ENCODE measurements at regions not wholly inside any gene's neighbourhood (a gene's known extent, or its start where the extent isn't known, plus 50 kb on each side); places are given as distances from the start of the nearest gene placed in this dataset.
"Not testable (repeated sequence)": the region's sequence is repeated elsewhere in the genome, so short reads cannot be mapped to it uniquely, and the experiment has no call there.

- no peak for ATAC-seq
- intact Hi-C loops (cut with DNase I), result no loop called here
Observed at GRCh38 chr20:47885909-47886453, 100.7 kb upstream of the SULF2 start.

GRCh38 chr20:47883940-47884339 lies 98.7 kb upstream of the SULF2 start:
- ATAC-seq; intact Hi-C loops (cut with DNase I): not testable (repeated sequence)

More at GRCh38 chr20:47885909-47886453, 100.7 kb upstream of the SULF2 start:
- DNase-seq, result no peak

GRCh38 chr20:47883186-47883585 lies 97.9 kb upstream of the SULF2 start:
- DNase-seq, result no peak
- no peak for ATAC-seq
- intact Hi-C loops (cut with DNase I), result no loop called here

More at GRCh38 chr20:47883940-47884339, 98.7 kb upstream of the SULF2 start:
- not testable (repeated sequence) for DNase-seq

- DNase-seq, result no peak
- ATAC-seq, result no peak
- intact Hi-C loops (cut with DNase I), result no loop called here
Observed at GRCh38 chr20:47879771-47880170, 94.5 kb upstream of the SULF2 start.

- ATAC-seq, result no peak
- DNase-seq, result no peak
- intact Hi-C loops (cut with DNase I), result no loop called here
Observed at GRCh38 chr20:47878601-47879027, 93.3 kb upstream of the SULF2 start.

GRCh38 chr20:47876311-47877088 lies 91.2 kb upstream of the SULF2 start:
- no peak for ATAC-seq
- no peak for DNase-seq

GRCh38 chr20:47875297-47876025 lies 90.2 kb upstream of the SULF2 start:
- DNase-seq (no peak), ATAC-seq (no peak)
- intact Hi-C loops (cut with DNase I), result no loop called here

More at GRCh38 chr20:47876311-47877088, 91.2 kb upstream of the SULF2 start:
- intact Hi-C loops (cut with DNase I), result no loop called here

GRCh38 chr20:47872341-47872740 lies 87.1 kb upstream of the SULF2 start:
- DNase-seq (no peak), ATAC-seq (no peak)
- intact Hi-C loops (cut with DNase I), result no loop called here

GRCh38 chr20:47870475-47870874 lies 85.2 kb upstream of the SULF2 start:
- no peak for DNase-seq
- ATAC-seq, result no peak
- intact Hi-C loops (cut with DNase I), result no loop called here

GRCh38 chr20:47868744-47869143 lies 83.5 kb upstream of the SULF2 start:
- DNase-seq (no peak), ATAC-seq (no peak)
- intact Hi-C loops (cut with DNase I), result no loop called here

GRCh38 chr20:47868236-47868635 lies 83.0 kb upstream of the SULF2 start:
- ATAC-seq, result no peak
- intact Hi-C loops (cut with DNase I), result no loop called here
- DNase-seq, result no peak

- ATAC-seq (no peak), DNase-seq (no peak)
- intact Hi-C loops (cut with DNase I), result no loop called here
Observed at GRCh38 chr20:47867831-47868230, 82.5 kb upstream of the SULF2 start.

- intact Hi-C loops (cut with DNase I), result no loop called here
Observed at GRCh38 chr20:47866480-47866879, 81.2 kb upstream of the SULF2 start.

GRCh38 chr20:47865912-47866311 lies 80.6 kb upstream of the SULF2 start:
- no peak for DNase-seq
- ATAC-seq, result no peak
- intact Hi-C loops (cut with DNase I), result no loop called here

More at GRCh38 chr20:47866480-47866879, 81.2 kb upstream of the SULF2 start:
- no peak for ATAC-seq
- DNase-seq, result no peak

- intact Hi-C loops (cut with DNase I), result no loop called here
- DNase-seq (no peak), ATAC-seq (no peak)
Observed at GRCh38 chr20:47865451-47865850, 80.2 kb upstream of the SULF2 start.

GRCh38 chr20:47863981-47864380 lies 78.7 kb upstream of the SULF2 start:
- ATAC-seq (no peak), DNase-seq (no peak)
- intact Hi-C loops (cut with DNase I), result no loop called here

GRCh38 chr20:47863315-47863965 lies 78.2 kb upstream of the SULF2 start:
- ATAC-seq, result no peak
- intact Hi-C loops (cut with DNase I), result no loop called here

GRCh38 chr20:47862574-47863240 lies 77.4 kb upstream of the SULF2 start:
- no peak for DNase-seq

More at GRCh38 chr20:47863315-47863965, 78.2 kb upstream of the SULF2 start:
- no peak for DNase-seq

GRCh38 chr20:47861116-47861515 lies 75.8 kb upstream of the SULF2 start:
- ATAC-seq (no peak), DNase-seq (no peak)
- intact Hi-C loops (cut with DNase I), result no loop called here

More at GRCh38 chr20:47862574-47863240, 77.4 kb upstream of the SULF2 start:
- intact Hi-C loops (cut with DNase I), result no loop called here
- ATAC-seq, result no peak

All from left cardiac atrium (tissue), 4 donors.